Liver (tissue), 2 donors: ENCODE measurements at regions not wholly inside any gene's neighbourhood (a gene's known extent, or its start where the extent isn't known, plus 50 kb on each side); places are given as distances from the start of the nearest gene placed in this dataset.

ENCODE experiments used
- CTCF ChIP-seq: fragments of 150-350 bp; IDR thresholded peaks from 2 replicates; pipeline ENCODE4 v1.5.1; 2017; ENCODE audit warnings: improper control_type of control experiment, low read depth, low read length; ENCODE audit not compliant: missing input control
- REST ChIP-seq: IDR thresholded peaks from 2 replicates; pipeline ENCODE4 v1.6.1; 2016; ENCODE audit warnings: antibody characterized with exemption, mild to moderate bottlenecking
- YY1 ChIP-seq: IDR thresholded peaks from 2 replicates; pipeline ENCODE4 v1.6.1; 2016; ENCODE audit warnings: antibody characterized with exemption, mild to moderate bottlenecking
- donor health status: healthy.

- no peak for TF ChIP-seq CTCF
- TF ChIP-seq REST, result no peak
- TF ChIP-seq YY1, result no peak
Observed at GRCh38 chr9:91113016-91113415, 248.7 kb downstream of the AUH start.
